B cell (primary cell): ENCODE measurements at regions not wholly inside any gene's neighbourhood (a gene's known extent, or its start where the extent isn't known, plus 50 kb on each side); places are given as distances from the start of the nearest gene placed in this dataset.

Experiments
- ATAC-seq: fragments of 200-7000 bp; cut with Tn5 transposase; one replicate; pipeline ENCODE4 v1.10.0; 2021; ENCODE audit warnings: low read depth, mild to moderate bottlenecking, moderate number of reproducible peaks, moderate library complexity
- CTCF ChIA-PET: fragments of 350-600 bp; sonication (Branson Sonifier 250); formaldehyde crosslinking; loops from one replicate; lab custom pipeline; 2021; ENCODE audit warnings: antibody characterized with exemption, inconsistent platforms; lab: Charles Lee
- POLR2A ChIA-PET: fragments of 350-600 bp; sonication (Branson Sonifier 250); formaldehyde crosslinking; loops from one replicate; lab custom pipeline; 2021; ENCODE audit warnings: antibody characterized with exemption; lab: Charles Lee
- DNase-seq: peaks from one replicate; pipeline ENCODE4 v3.0.0; 2013
- H2AFZ ChIP-seq: 2 replicates; pipeline ENCODE4 v1.6.1; 2012; ENCODE audit warnings: mild to moderate bottlenecking, low read depth, low read length; ENCODE audit not compliant: insufficient read depth, poor library complexity, severe bottlenecking
- H3K27ac ChIP-seq, 2 donors: 1 replicate in 1 of 2; 2 replicates in 1 of 2; pipeline ENCODE4 v1.5.1; 2012 to 2013; ENCODE audit warnings: low read length in 2 of 2, mild to moderate bottlenecking in 2 of 2, moderate library complexity in 1 of 2
- H3K27me3 ChIP-seq, 4 experiments: fragments of 200-600 bp in 1 of 4; sonication (generic) in 1 of 4; replicated peaks in 1 of 4; 1 replicate in 2 of 4; 2 replicates in 2 of 4; pipeline versions ENCODE4 v1.6.1 to v1.7.0; 2013 to 2016; ENCODE audit warnings: low read length in 3 of 4, mild to moderate bottlenecking in 2 of 4, mixed read lengths in 1 of 4, moderate library complexity in 1 of 4; ENCODE audit not compliant: insufficient read depth in 4 of 4, control insufficient read depth in 3 of 4; ENCODE audit errors: control extremely low read depth in 1 of 4
- H3K36me3 ChIP-seq, 2 experiments: replicated peaks in 1 of 2; 1 replicate in 1 of 2; 2 replicates in 1 of 2; pipeline versions ENCODE4 v1.6.1 to v1.7.1; 2013; ENCODE audit warnings: low read length in 1 of 2; ENCODE audit not compliant: insufficient read depth in 2 of 2, control insufficient read depth in 1 of 2; ENCODE audit errors: control extremely low read depth in 1 of 2, extremely low read depth in 1 of 2
- H3K4me1 ChIP-seq, 2 donors: fragments of 200-600 bp in 1 of 2; sonication (generic) in 1 of 2; 1 replicate in 1 of 2; 2 replicates in 1 of 2; pipeline versions ENCODE4 v1.5.1 to v1.6.1; 2013 to 2017; ENCODE audit warnings: low read length in 2 of 2; ENCODE audit not compliant: control insufficient read depth in 2 of 2, insufficient read depth in 2 of 2
- H3K4me2 ChIP-seq: replicated peaks from 2 replicates; pipeline ENCODE3; 2012; ENCODE audit warnings: mild to moderate bottlenecking, low read depth, low read length; ENCODE audit not compliant: poor library complexity, severe bottlenecking
- H3K4me3 ChIP-seq, 5 experiments: fragments of 200-600 bp in 1 of 5; sonication (generic) in 1 of 5; 1 replicate in 3 of 5; 2 replicates in 2 of 5; pipeline versions ENCODE4 v1.5.1 to v1.7.0; 2011 to 2016; ENCODE audit warnings: low read length in 4 of 5, mild to moderate bottlenecking in 4 of 5, low read depth in 2 of 5, control low read depth in 1 of 5, moderate library complexity in 1 of 5; ENCODE audit not compliant: insufficient read depth in 1 of 5; ENCODE audit errors: control extremely low read depth in 1 of 5, extremely low read depth in 1 of 5
- H3K79me2 ChIP-seq: fragments of 200-600 bp; sonication (generic); one replicate; pipeline ENCODE4 v1.6.0; 2016; ENCODE audit warnings: low read length; ENCODE audit not compliant: control insufficient read depth, insufficient read depth
- H3K9ac ChIP-seq: fragments of 200-600 bp; sonication (generic); 2 replicates; pipeline ENCODE4 v1.6.1; 2017; ENCODE audit warnings: mild to moderate bottlenecking, low read length, moderate library complexity
- H3K9me3 ChIP-seq, 3 donors: one replicate each; pipeline versions ENCODE4 v1.6.1 to v1.7.1; 2013; ENCODE audit warnings: low read length in 2 of 3; ENCODE audit not compliant: control insufficient read depth in 2 of 3, insufficient read depth in 1 of 3; ENCODE audit errors: control extremely low read depth in 1 of 3
- H4K20me1 ChIP-seq: 2 replicates; pipeline ENCODE4 v1.6.0; 2012; ENCODE audit warnings: mild to moderate bottlenecking, low read length; ENCODE audit not compliant: insufficient read depth, control insufficient read depth, poor library complexity, severe bottlenecking
- H3K27ac Mint-ChIP-seq: one replicate; pipeline ENCODE4 v1.8.0; 2021; ENCODE audit warnings: mixed read lengths
- H3K27me3 Mint-ChIP-seq: one replicate; pipeline ENCODE4 v1.8.0; 2021; ENCODE audit warnings: mixed read lengths
- H3K4me1 Mint-ChIP-seq: one replicate; pipeline ENCODE4 v1.8.0; 2021; ENCODE audit warnings: mixed read lengths
- H3K4me3 Mint-ChIP-seq: one replicate; pipeline ENCODE4 v1.8.0; 2021; ENCODE audit warnings: mixed read lengths
- H3K9me3 Mint-ChIP-seq: one replicate; pipeline ENCODE4 v1.8.0; 2022; ENCODE audit warnings: mixed read lengths; ENCODE audit not compliant: insufficient read depth
- EZH2 ChIP-seq: IDR thresholded peaks from 2 replicates; pipeline ENCODE4 v1.6.1; 2012; ENCODE audit warnings: borderline replicate concordance, low read depth, mild to moderate bottlenecking, moderate library complexity, low read length; ENCODE audit not compliant: insufficient read depth, poor library complexity, severe bottlenecking
- WGBS: methylation state at CpG from one replicate; pipeline ENCODE4 v1.1.5; 2013; ENCODE audit warnings: missing lambda C conversion rate; ENCODE audit not compliant: insufficient coverage; 5-methylcytosine and 5-hydroxymethylcytosine counted together
- intact Hi-C: fragments of 100-400 bp; cut with micrococcal nuclease; formaldehyde crosslinking; loops from one replicate; pipeline ENCODE4 v1.10.0; 2022
- TF ChIP-seq, protein P1 (sequence below): fragments of 200-600 bp; IDR thresholded peaks from one replicate; pipeline ENCODE4 v1.8.0; 2022; ENCODE audit warnings: antibody characterized with exemption, mild to moderate bottlenecking

DNA sequence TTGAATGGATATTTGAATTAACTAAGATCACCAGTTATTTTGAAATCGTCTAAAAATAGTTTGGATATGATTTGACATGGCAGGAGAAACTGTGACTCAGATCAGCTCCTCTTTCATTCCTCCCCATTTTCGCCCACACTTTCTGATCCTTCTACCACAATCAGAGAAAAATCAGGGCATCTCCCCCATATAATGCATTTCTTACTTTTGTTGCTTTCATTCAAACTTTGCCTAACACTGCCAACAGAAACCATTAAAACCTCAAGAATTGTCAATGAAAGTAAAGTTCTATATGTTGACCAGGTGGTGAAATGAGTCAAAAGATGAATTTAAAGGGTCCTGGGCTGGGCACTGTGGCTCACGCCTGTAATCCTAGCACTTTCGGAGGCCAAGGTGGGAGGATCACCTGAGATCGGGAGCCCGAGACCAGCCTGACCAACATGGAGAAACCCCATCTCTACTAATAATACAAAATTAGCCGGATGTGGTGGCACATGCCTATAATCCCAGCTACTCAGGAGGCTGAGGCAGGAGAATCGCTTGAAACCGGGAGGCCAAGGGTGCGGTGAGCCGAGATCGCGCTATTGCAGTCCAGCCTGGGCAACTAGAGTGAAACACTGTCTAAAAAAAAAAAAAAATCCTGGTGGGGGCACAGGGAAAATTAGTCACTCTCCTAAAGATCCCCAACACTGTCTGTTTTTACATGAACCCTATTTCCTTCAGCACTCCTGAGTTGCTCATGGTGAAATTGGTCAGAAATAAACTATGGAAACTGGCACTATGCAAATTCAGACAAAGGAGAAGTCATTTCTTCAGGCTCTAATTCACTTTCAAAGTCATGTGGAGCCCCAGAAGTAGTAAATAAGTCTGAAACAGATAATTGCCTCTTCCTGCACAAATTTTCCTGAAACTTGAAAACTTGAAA lies 122.8 kb upstream of the NOCT start:
- WGBS, result 88% methylated on average over 11 of the region's 13 CpGs
- Mint-ChIP-seq H3K4me1 (no peaks in the 10 kb centered on the region), H3K4me3 (no peak overlapping the region), H3K27me3 (peaks cover 20% of the 10 kb centered on the region), H3K27ac (no peak overlapping the region), H3K9me3 (no peaks in the 10 kb centered on the region)
- Histone ChIP-seq H3K36me3 (no peaks in the 10 kb centered on the region), H2AFZ (no peak overlapping the region), H3K4me1 (no peaks in the 10 kb centered on the region), H3K4me2 (no peak overlapping the region), H3K27ac (no peak overlapping the region), H3K9me3 (no peaks in the 10 kb centered on the region), H3K79me2 (no peaks in the 10 kb centered on the region), H4K20me1 (no peaks in the 10 kb centered on the region), H3K4me3 (no peak overlapping the region), H3K9ac (no peak overlapping the region), H3K27me3 (no peaks in the 10 kb centered on the region)
- no peak for ATAC-seq
- ChIA-PET CTCF (no interaction called here), POLR2A (no interaction called here)
- no peak for DNase-seq
- TF ChIP-seq EZH2, result no peak
- TF ChIP-seq, protein P1, sequence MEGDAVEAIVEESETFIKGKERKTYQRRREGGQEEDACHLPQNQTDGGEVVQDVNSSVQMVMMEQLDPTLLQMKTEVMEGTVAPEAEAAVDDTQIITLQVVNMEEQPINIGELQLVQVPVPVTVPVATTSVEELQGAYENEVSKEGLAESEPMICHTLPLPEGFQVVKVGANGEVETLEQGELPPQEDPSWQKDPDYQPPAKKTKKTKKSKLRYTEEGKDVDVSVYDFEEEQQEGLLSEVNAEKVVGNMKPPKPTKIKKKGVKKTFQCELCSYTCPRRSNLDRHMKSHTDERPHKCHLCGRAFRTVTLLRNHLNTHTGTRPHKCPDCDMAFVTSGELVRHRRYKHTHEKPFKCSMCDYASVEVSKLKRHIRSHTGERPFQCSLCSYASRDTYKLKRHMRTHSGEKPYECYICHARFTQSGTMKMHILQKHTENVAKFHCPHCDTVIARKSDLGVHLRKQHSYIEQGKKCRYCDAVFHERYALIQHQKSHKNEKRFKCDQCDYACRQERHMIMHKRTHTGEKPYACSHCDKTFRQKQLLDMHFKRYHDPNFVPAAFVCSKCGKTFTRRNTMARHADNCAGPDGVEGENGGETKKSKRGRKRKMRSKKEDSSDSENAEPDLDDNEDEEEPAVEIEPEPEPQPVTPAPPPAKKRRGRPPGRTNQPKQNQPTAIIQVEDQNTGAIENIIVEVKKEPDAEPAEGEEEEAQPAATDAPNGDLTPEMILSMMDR, result no peak
- intact Hi-C loops, result no loop called here

DNA sequence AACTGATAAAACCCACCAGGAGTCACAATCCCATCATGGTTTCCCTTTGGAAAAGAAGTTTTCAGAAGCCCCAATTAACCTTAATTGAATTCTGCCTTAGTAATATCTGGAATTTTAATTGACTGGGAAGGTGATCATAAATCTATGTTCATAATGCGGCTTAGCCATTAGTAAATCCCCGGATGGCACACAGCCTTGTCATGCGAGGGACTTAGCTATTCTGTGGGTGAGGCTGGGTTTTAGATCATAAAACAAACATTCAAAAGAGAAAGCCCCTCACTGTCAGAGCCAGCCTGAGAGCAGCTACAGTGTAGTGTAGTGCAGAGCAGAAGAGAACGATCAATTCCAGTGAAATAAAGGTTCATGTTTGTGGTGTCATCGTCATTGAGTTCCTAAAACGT lies 124.0 kb upstream of the NOCT start:
- Mint-ChIP-seq H3K4me1 (no peaks in the 10 kb centered on the region), H3K27ac (no peak overlapping the region), H3K4me3 (no peak overlapping the region), H3K27me3 (peaks cover 23% of the 10 kb centered on the region), H3K9me3 (no peaks in the 10 kb centered on the region)
- Histone ChIP-seq H3K4me1 (no peaks in the 10 kb centered on the region), H3K79me2 (no peaks in the 10 kb centered on the region), H3K4me3 (no peak overlapping the region), H3K9me3 (no peaks in the 10 kb centered on the region), H2AFZ (no peak overlapping the region), H4K20me1 (no peaks in the 10 kb centered on the region), H3K36me3 (no peaks in the 10 kb centered on the region), H3K27me3 (peaks cover 0 to 3% (median 0%) of the 10 kb centered on the region in 4 experiments), H3K27ac (no peak overlapping the region), H3K4me2 (no peak overlapping the region), H3K9ac (no peak overlapping the region)
- TF ChIP-seq, protein P1, result no peak
- no peak for TF ChIP-seq EZH2
- CTCF ChIA-PET, result no interaction called here
- no CpG with 5 or more reads among the region's 6 CpGs for WGBS
- DNase-seq, result no peak
- intact Hi-C loops, result no loop called here
- POLR2A ChIA-PET, result no interaction called here
- ATAC-seq, result no peak
